Hepatocyte (in vitro differentiated cells): ENCODE measurements at regions not wholly inside any gene's neighbourhood (a gene's known extent, or its start where the extent isn't known, plus 50 kb on each side); places are given as distances from the start of the nearest gene placed in this dataset.
A peak's percentile ranks its signal among the peaks of the same experiment; 100 is the strongest.

ENCODE experiments used
- EZH2 ChIP-seq: fragments of 200-600 bp; sonication (generic); IDR thresholded peaks from 2 replicates; pipeline ENCODE4 v1.6.1; 2016; ENCODE audit warnings: antibody characterized with exemption, mild to moderate bottlenecking, borderline replicate concordance
- EZH2phosphoT487 ChIP-seq: fragments of 200-600 bp; sonication (generic); IDR thresholded peaks from one replicate; pipeline ENCODE4 v1.6.1; 2018; ENCODE audit warnings: antibody characterized with exemption, mild to moderate bottlenecking, low read depth, moderate library complexity; ENCODE audit not compliant: unreplicated experiment, severe bottlenecking
- TF ChIP-seq, protein P1 (sequence below): fragments of 200-600 bp; sonication (generic); IDR thresholded peaks from 2 replicates; pipeline ENCODE4 v1.5.1; 2016; ENCODE audit warnings: antibody characterized with exemption, mild to moderate bottlenecking; ENCODE audit not compliant: poor library complexity

DNA sequence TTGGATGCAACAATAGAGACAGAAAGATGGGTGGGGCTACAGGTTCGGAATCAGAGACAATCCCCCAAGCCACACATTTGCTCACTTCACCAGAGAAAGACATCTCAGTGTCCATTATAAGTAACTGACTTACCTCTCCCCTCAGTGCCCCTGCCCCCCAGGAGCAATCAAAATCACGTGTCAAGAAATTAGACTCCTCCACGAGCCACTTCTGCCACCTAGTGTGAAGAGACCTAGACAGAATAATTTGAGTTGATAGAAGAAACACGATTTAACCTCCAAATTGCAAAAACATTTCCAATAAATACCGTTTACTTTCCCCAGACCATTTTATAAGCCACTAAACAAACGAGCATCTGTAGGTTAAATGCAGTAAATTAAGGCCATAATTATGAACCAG is 123.2 kb downstream of the SLC30A10 start:
- TF ChIP-seq, protein P1, sequence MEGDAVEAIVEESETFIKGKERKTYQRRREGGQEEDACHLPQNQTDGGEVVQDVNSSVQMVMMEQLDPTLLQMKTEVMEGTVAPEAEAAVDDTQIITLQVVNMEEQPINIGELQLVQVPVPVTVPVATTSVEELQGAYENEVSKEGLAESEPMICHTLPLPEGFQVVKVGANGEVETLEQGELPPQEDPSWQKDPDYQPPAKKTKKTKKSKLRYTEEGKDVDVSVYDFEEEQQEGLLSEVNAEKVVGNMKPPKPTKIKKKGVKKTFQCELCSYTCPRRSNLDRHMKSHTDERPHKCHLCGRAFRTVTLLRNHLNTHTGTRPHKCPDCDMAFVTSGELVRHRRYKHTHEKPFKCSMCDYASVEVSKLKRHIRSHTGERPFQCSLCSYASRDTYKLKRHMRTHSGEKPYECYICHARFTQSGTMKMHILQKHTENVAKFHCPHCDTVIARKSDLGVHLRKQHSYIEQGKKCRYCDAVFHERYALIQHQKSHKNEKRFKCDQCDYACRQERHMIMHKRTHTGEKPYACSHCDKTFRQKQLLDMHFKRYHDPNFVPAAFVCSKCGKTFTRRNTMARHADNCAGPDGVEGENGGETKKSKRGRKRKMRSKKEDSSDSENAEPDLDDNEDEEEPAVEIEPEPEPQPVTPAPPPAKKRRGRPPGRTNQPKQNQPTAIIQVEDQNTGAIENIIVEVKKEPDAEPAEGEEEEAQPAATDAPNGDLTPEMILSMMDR, result peak; percentile 8
- no peak for TF ChIP-seq EZH2phosphoT487
- no peak for TF ChIP-seq EZH2
